HepG2 (cell line): ENCODE measurements at regions not wholly inside any gene's neighbourhood (a gene's known extent, or its start where the extent isn't known, plus 50 kb on each side); places are given as distances from the start of the nearest gene placed in this dataset.

Source experiments
- ATAC-seq: fragments of 200-7000 bp; cut with Tn5 transposase; 3 replicates; pipeline ENCODE4 v1.9.1; 2020; ENCODE audit warnings: mild to moderate bottlenecking, moderate library complexity
- BruUV-seq: library from RNA; stranded (reverse); fragments of 400-500 nt; replicated peaks from 2 replicates; lab custom pipeline; 2021; lab: Mats Ljungman, UMichigan
- CTCF ChIA-PET: fragments of 300-600 bp; formaldehyde crosslinking; extraction: SDS; loops from one replicate; lab custom pipeline; 2021; ENCODE audit warnings: low total read pairs, inconsistent platforms, low intra/inter-chr PET ratio; lab: Yijun Ruan, JAX
- POLR2A ChIA-PET: fragments of 350-600 bp; sonication (Branson Sonifier 250); formaldehyde crosslinking; loops from one replicate; lab custom pipeline; 2020; ENCODE audit warnings: antibody characterized with exemption, inconsistent platforms; lab: Yijun Ruan, JAX
- DNase-seq: peaks from one replicate; pipeline ENCODE4 v3.0.0-alpha.2; 2015; ENCODE audit warnings: low spot score
- FAIRE-seq: peaks from 3 replicates; lab custom pipeline; 2011; peaks lifted over from hg19 to GRCh38; lab: Jason Lieb, UNC
- H2AFZ ChIP-seq: one replicate; pipeline ENCODE4 v1.6.1; 2011; ENCODE audit warnings: low read length, inconsistent platforms
- H3K27ac ChIP-seq: fragments of 300-600 bp; 3 replicates; pipeline ENCODE4 v1.8.0; 2011; ENCODE audit warnings: mixed run types, mild to moderate bottlenecking, mixed read lengths, low read length, inconsistent platforms; ENCODE audit not compliant: insufficient read depth; ENCODE audit errors: extremely low read length
- H3K27me3 ChIP-seq, 2 experiments: fragments of 200-600 bp in 1 of 2; 2 replicates in 1 of 2; 3 replicates in 1 of 2; pipeline versions ENCODE4 v1.6.0 to v1.8.0; 2011; ENCODE audit warnings: low read length in 2 of 2, mild to moderate bottlenecking in 2 of 2, moderate library complexity in 2 of 2, inconsistent platforms in 1 of 2; ENCODE audit not compliant: insufficient read depth in 2 of 2, control insufficient read depth in 1 of 2
- H3K36me3 ChIP-seq, 2 experiments: fragments of 200-600 bp in 1 of 2; replicated peaks in 1 of 2; 2 replicates in 1 of 2; 3 replicates in 1 of 2; pipeline versions ENCODE4 v1.5.1 to v1.8.0; 2011; ENCODE audit warnings: low read length in 2 of 2, inconsistent platforms in 1 of 2; ENCODE audit not compliant: insufficient read depth in 2 of 2, control insufficient read depth in 1 of 2
- H3K4me1 ChIP-seq: 2 replicates; pipeline ENCODE4 v1.5.1; 2012; ENCODE audit warnings: low read length, inconsistent platforms; ENCODE audit not compliant: insufficient read depth
- H3K4me2 ChIP-seq: 2 replicates; pipeline ENCODE4 v1.6.0; 2011; ENCODE audit warnings: low read depth, low read length, inconsistent platforms
- H3K4me3 ChIP-seq, 3 experiments: fragments of 200-600 bp in 1 of 3; sonication (generic), shearing (Covaris generic) in 1 of 3; replicated peaks in 1 of 3; 2 replicates each; pipeline ENCODE4 v1.5.1; 2011 to 2016; ENCODE audit warnings: low read length in 3 of 3, inconsistent platforms in 2 of 3, low read depth in 2 of 3, mild to moderate bottlenecking in 2 of 3, control low read depth in 1 of 3, mixed read lengths in 1 of 3; ENCODE audit not compliant: insufficient read depth in 1 of 3
- H3K79me2 ChIP-seq: one replicate; pipeline ENCODE4 v1.6.1; 2011; ENCODE audit warnings: low read length, inconsistent platforms; ENCODE audit not compliant: insufficient read depth
- H3K9ac ChIP-seq: 2 replicates; pipeline ENCODE4 v1.6.0; 2011; ENCODE audit warnings: mild to moderate bottlenecking, low read depth, low read length, inconsistent platforms; ENCODE audit not compliant: insufficient read depth
- H3K9me3 ChIP-seq: 2 replicates; pipeline ENCODE4 v1.5.1; 2012; ENCODE audit warnings: mild to moderate bottlenecking, low read length
- H4K20me1 ChIP-seq: 2 replicates; pipeline ENCODE4 v1.6.0; 2011; ENCODE audit warnings: inconsistent platforms, mild to moderate bottlenecking, low read length, moderate library complexity; ENCODE audit not compliant: insufficient read depth
- ARNT ChIP-seq: fragments of 450-650 bp; IDR thresholded peaks from 2 replicates; pipeline ENCODE4 v1.6.1; 2017
- CEBPB ChIP-seq: IDR thresholded peaks from 2 replicates; pipeline ENCODE4 v1.6.1; 2011; ENCODE audit warnings: low read depth, low read length, improper control_type of control experiment, borderline replicate concordance
- FOXO1 ChIP-seq: sonication (generic); formaldehyde crosslinking; IDR thresholded peaks from 2 replicates; pipeline ENCODE4 v1.4.0; 2020; ENCODE audit warnings: missing genetic modification reagents
- GFI1 ChIP-seq: sonication (generic); formaldehyde crosslinking; IDR thresholded peaks from 2 replicates; pipeline ENCODE4 v1.5.0; 2020; ENCODE audit warnings: missing genetic modification reagents, mild to moderate bottlenecking, borderline replicate concordance
- HNRNPH1 ChIP-seq: fragments of 200-400 bp; formaldehyde crosslinking; optimal IDR thresholded peaks from 2 replicates; pipeline ENCODE3; 2017; ENCODE audit warnings: mild to moderate bottlenecking, low read depth, low read length
- IKZF1 ChIP-seq: fragments of 450-650 bp; IDR thresholded peaks from 2 replicates; pipeline ENCODE4 v1.7.1; 2016
- MEIS2 ChIP-seq: sonication (generic); formaldehyde crosslinking; IDR thresholded peaks from 2 replicates; pipeline ENCODE4 v1.9.0; 2021; ENCODE audit warnings: mild to moderate bottlenecking, missing genetic modification reagents
- NPAS2 ChIP-seq: sonication (generic); formaldehyde crosslinking; IDR thresholded peaks from 2 replicates; pipeline ENCODE4 v1.8.0; 2022; ENCODE audit warnings: mild to moderate bottlenecking, missing genetic modification reagents, borderline replicate concordance
- NR2C2 ChIP-seq: sonication (generic); formaldehyde crosslinking; IDR thresholded peaks from 2 replicates; pipeline ENCODE4 v1.4.0; 2020; ENCODE audit warnings: missing genetic modification reagents, mild to moderate bottlenecking, moderate library complexity, borderline replicate concordance
- ZNF317 ChIP-seq: sonication (generic); formaldehyde crosslinking; IDR thresholded peaks from 2 replicates; pipeline ENCODE4 v1.5.0; 2020; ENCODE audit warnings: mild to moderate bottlenecking, missing genetic modification reagents
- ZNF326 ChIP-seq: sonication (generic); formaldehyde crosslinking; IDR thresholded peaks from 2 replicates; pipeline ENCODE4 v1.4.0; 2020; ENCODE audit warnings: missing genetic modification reagents, borderline replicate concordance
- ZSCAN31 ChIP-seq: sonication (generic); formaldehyde crosslinking; IDR thresholded peaks from 2 replicates; pipeline ENCODE4 v1.5.0; 2020; ENCODE audit warnings: low read depth, mild to moderate bottlenecking, missing genetic modification reagents
- ZSCAN9 ChIP-seq: IDR thresholded peaks from 2 replicates; pipeline ENCODE4 v1.6.1; 2016; ENCODE audit warnings: borderline replicate concordance
- WGBS: methylation state at CpG from one replicate; pipeline ENCODE4 v1.1.6; 2017; ENCODE audit warnings: low lambda C conversion rate; 5-methylcytosine and 5-hydroxymethylcytosine counted together
- in situ Hi-C: cut with HindIII; loops from 2 replicates; pipeline ENCODE4 v1.10.0; 2017; ENCODE audit warnings: low pct_unique_long_range_greater_than_20kb; ENCODE audit not compliant: extremely low pct_ligation_motif_present
- intact Hi-C: fragments of 100-400 bp; cut with micrococcal nuclease; formaldehyde crosslinking; loops from one replicate; pipeline ENCODE4 v1.10.0; 2022; ENCODE audit not compliant: unreplicated experiment
- TF ChIP-seq, protein P1 (sequence below): sonication (generic); formaldehyde crosslinking; IDR thresholded peaks from 2 replicates; pipeline ENCODE4 v1.4.0; 2020; ENCODE audit warnings: low read depth, mild to moderate bottlenecking, missing genetic modification reagents

DNA sequence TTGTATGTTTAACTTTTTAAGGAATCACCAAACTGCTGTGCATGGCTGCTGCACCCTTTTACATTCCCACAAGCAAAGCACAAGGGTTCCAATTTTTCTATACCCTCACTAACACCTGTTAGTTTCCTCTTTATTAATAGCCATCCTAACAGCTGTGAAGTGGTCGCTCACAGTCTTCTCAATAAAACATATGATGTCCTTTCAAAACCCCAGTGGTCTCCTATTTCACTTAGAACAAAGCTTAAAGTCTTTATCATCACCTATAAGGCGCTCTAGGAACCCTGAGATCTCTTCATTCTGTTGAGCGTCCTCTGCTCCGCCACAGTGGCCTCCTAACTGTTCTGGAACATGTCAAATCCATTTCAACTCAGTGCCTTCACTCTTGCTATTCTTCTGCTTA is 400.5 kb downstream of the KLF12 start:
- no peak for ATAC-seq
- WGBS: 75% methylated on average over 4 of the region's 4 CpGs
- no peak for FAIRE-seq
- H3K36me3 ChIP-seq: no peaks in the 10 kb centered on the region
- no peak for TF ChIP-seq FOXO1 (CRISPR knock-in tag)
- no peak overlapping the region for H3K9ac ChIP-seq
- in situ Hi-C loops (no loop called here), intact Hi-C loops (no loop called here)
- H3K79me2 ChIP-seq: no peaks in the 10 kb centered on the region
- H3K9me3 ChIP-seq: no peaks in the 10 kb centered on the region
- H3K4me3 ChIP-seq: no peak overlapping the region
- no peak overlapping the region for H3K27ac ChIP-seq
- POLR2A ChIA-PET: no interaction called here
- no peaks in the 10 kb centered on the region for H3K27me3 ChIP-seq
- H4K20me1 ChIP-seq: no peaks in the 10 kb centered on the region
- H3K4me1 ChIP-seq: peaks cover 13% of the 10 kb centered on the region
- H2AFZ ChIP-seq: no peak overlapping the region
- BruUV-seq: no TSS peak
- CTCF ChIA-PET: no interaction called here
- H3K4me2 ChIP-seq: no peak overlapping the region
- DNase-seq: no peak

DNA sequence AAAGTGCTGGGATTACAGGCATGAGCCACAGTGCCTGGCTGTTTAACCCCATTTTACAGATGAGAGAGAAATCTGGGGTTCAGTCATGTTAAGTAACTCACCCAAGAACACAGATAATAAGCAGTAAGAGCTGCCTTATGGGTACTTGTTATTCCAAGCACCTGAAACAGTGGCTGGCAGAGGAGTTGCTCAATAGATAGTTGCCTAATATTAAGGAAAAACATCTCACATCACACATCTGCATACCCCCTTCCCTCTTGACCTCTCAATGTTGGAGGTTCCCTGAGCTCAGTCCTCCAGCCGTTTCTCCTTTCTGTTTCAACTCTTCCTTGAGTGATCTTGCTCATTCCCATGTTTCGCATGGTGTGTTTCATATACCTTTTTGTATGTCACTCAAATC is 401.9 kb downstream of the KLF12 start:
- BruUV-seq: no TSS peak
- no peak for ATAC-seq
- CTCF ChIA-PET: no interaction called here
- Histone ChIP-seq H3K36me3 (no peaks in the 10 kb centered on the region), H3K79me2 (no peaks in the 10 kb centered on the region), H3K4me3 (no peak overlapping the region), H3K9me3 (no peaks in the 10 kb centered on the region), H2AFZ (no peak overlapping the region), H3K4me1 (peaks cover 16% of the 10 kb centered on the region), H3K27ac (no peak overlapping the region), H3K27me3 (no peaks in the 10 kb centered on the region), H3K4me2 (no peak overlapping the region), H4K20me1 (no peaks in the 10 kb centered on the region), H3K9ac (no peak overlapping the region)
- intact Hi-C loops: no loop called here
- no peak for DNase-seq
- POLR2A ChIA-PET: no interaction called here
- in situ Hi-C loops: no loop called here
- no peak for FAIRE-seq
- WGBS: 47% methylated on average over 2 of the region's 2 CpGs
- TF ChIP-seq ZNF317 (no peak), CEBPB (peak; percentile 42; the same call in 1 of the 2 replicates)

DNA sequence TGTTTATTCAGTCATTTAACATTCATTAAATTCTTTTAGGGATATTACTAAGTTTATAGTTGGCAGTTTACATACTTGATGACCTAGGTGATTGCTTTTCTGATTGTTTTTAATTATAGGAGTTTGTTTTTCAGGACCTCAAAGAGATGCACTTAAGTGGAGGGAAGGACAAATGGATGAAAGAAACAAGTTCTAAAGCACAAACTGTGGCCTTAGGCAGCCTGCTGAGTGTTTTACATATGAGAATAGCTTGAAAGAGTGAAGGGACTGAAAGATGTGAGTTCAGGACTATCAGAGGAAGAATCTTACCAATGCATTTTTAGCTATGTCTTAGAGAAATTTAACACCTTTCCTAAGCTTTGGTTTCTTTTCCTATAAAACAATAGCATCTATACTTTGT is 402.6 kb downstream of the KLF12 start:
- in situ Hi-C loops: no loop called here
- TF ChIP-seq IKZF1: no peak
- TF ChIP-seq ZSCAN31: no peak
- TF ChIP-seq ARNT: no peak
- TF ChIP-seq, protein P1, sequence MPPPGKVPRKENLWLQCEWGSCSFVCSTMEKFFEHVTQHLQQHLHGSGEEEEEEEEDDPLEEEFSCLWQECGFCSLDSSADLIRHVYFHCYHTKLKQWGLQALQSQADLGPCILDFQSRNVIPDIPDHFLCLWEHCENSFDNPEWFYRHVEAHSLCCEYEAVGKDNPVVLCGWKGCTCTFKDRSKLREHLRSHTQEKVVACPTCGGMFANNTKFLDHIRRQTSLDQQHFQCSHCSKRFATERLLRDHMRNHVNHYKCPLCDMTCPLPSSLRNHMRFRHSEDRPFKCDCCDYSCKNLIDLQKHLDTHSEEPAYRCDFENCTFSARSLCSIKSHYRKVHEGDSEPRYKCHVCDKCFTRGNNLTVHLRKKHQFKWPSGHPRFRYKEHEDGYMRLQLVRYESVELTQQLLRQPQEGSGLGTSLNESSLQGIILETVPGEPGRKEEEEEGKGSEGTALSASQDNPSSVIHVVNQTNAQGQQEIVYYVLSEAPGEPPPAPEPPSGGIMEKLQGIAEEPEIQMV: no peak
- TF ChIP-seq GFI1: no peak
- TF ChIP-seq MEIS2: no peak
- TF ChIP-seq HNRNPH1: no peak
- no peak for TF ChIP-seq NR2C2 (CRISPR knock-in tag)
- no peak for TF ChIP-seq ZSCAN9 (CRISPR knock-in tag)
- no peak for TF ChIP-seq ZNF326
- no peak for TF ChIP-seq NPAS2 (CRISPR knock-in tag)
- POLR2A ChIA-PET: no interaction called here

More for the DNA sequence above, 402.6 kb downstream of the KLF12 start:
- no peaks in the 10 kb centered on the region for H3K36me3 ChIP-seq
- no peak overlapping the region for H3K27ac ChIP-seq
- no TSS peak for BruUV-seq
- CTCF ChIA-PET: no interaction called here
- no peaks in the 10 kb centered on the region for H3K27me3 ChIP-seq
- no peak overlapping the region for H3K4me2 ChIP-seq
- no peak overlapping the region for H2AFZ ChIP-seq
- no peaks in the 10 kb centered on the region for H3K9me3 ChIP-seq
- intact Hi-C loops: no loop called here
- ATAC-seq (no peak), DNase-seq (no peak), FAIRE-seq (no peak)
- no peaks in the 10 kb centered on the region for H4K20me1 ChIP-seq
- H3K79me2 ChIP-seq: no peaks in the 10 kb centered on the region
- no peak overlapping the region for H3K4me3 ChIP-seq
- no peak overlapping the region for H3K9ac ChIP-seq
- H3K4me1 ChIP-seq: peaks cover 16% of the 10 kb centered on the region
